ENCODE measurements at regions not wholly inside any gene's neighbourhood (a gene's known extent, or its start where the extent isn't known, plus 50 kb on each side); places are given as distances from the start of the nearest gene placed in this dataset.
"Not testable (repeated sequence)": the region's sequence is repeated elsewhere in the genome, so short reads cannot be mapped to it uniquely, and the experiment has no call there.

- DNase-seq (ENCODE audit: low spot score): no peak
- in situ Hi-C loops (cut with HindIII; ENCODE audit: low sequenced_read_pairs): no loop called here
Measured at GRCh38 chr11:45000918-45001317, 50.2 kb upstream of the TP53I11 start.

- in situ Hi-C loops (cut with HindIII; ENCODE audit: low sequenced_read_pairs): no loop called here
- no peak for DNase-seq (ENCODE audit: low spot score)
Measured at GRCh38 chr11:45001466-45002165, 50.9 kb upstream of the TP53I11 start.

DNA sequence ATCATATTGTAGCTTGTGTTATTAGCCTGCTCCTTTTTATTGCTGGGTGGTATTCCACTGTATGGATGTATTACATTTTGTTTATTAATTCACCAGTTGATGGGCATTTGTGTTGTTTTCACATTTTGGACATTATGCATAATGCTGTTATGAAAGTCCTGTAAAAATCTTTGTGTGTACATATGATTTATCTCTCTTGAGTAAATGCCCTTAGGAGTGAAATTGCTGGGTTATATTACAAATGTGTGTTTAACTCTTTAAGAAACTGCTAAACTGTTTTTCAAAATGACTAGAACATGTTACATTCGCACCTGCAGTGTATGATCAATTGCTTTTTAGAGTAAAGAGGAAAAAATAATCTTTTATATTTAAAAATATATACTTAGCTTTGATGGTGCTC, 54.4 kb upstream of the TP53I11 start:
- no peak for DNase-seq (ENCODE audit: low spot score)
- in situ Hi-C loops (cut with HindIII; ENCODE audit: low sequenced_read_pairs): no loop called here

DNA sequence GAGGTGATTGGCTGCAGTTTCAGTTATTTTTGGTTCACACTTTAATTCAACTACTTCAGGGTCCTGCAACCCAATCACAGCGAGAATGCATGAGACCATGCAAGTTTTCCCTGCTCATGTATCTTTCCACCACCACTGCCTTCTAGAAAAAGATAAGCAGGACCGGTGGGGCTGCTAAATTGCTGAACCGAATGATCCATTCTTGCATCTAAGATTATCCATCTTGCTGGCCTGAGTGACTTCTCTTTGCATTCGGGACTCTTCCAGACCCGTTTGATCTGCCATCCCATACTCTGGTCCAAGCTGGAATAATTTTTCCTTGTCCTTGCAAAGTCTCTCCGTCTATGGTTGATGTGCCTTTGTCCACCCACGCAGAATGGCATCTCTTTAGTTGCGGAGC, 56.3 kb upstream of the TP53I11 start:
- in situ Hi-C loops (cut with HindIII; ENCODE audit: low sequenced_read_pairs): no loop called here
- DNase-seq (ENCODE audit: low spot score): no peak

DNA sequence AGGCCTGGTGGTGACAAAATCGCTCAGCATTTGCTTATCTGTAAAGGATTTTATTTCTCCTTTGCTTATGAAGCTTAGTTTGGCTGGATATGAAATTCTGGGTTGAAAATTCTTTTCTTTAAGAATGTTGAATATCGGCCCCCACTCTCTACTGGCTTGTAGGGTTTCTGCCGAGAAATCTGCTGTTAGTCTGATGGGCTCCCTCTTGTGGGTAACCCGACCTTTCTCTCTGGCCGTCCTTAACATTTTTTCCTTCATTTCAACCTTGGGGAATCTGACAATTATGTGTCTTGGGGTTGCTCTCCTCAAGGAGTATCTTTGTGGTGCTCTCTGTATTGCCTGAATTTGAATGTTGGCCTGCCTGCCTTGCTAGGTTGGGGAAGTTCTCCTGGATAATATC, 65.3 kb upstream of the TP53I11 start:
- DNase-seq (ENCODE audit: low spot score); in situ Hi-C loops (cut with HindIII; ENCODE audit: low sequenced_read_pairs): not testable (repeated sequence)

GRCh38 chr11:45016446-45016845, 65.8 kb upstream of the TP53I11 start:
- in situ Hi-C loops (cut with HindIII; ENCODE audit: low sequenced_read_pairs); DNase-seq (ENCODE audit: low spot score): not testable (repeated sequence)

DNA sequence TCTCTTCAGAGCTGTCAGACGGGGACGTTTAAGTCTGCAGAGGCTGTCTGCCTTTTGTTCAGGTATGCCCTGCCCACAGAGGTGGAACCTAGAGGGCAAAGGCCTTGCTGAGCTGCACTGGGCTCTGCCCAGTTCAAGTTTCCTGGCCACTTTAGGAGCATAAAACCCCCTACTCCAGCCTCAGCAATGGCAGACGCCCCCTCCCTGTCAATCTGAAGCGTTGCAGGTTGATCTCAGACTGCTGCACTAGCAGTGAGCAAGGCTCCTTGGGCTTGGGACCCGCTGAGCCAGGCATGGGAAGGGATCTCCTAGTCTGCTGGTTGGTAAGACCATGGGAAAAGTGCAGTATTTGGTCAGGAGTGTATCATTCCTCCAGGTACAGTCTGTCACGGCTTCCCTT, 66.6 kb upstream of the TP53I11 start:
- DNase-seq (ENCODE audit: low spot score): no peak
- in situ Hi-C loops (cut with HindIII; ENCODE audit: low sequenced_read_pairs): no loop called here

GRCh38 chr11:45021001-45021400, 70.3 kb upstream of the TP53I11 start:
- DNase-seq (ENCODE audit: low spot score): no peak
- in situ Hi-C loops (cut with HindIII; ENCODE audit: low sequenced_read_pairs): no loop called here

GRCh38 chr11:45021692-45022141, 71.0 kb upstream of the TP53I11 start:
- in situ Hi-C loops (cut with HindIII; ENCODE audit: low sequenced_read_pairs): no loop called here
- DNase-seq (ENCODE audit: low spot score): peak; percentile 50

- DNase-seq (ENCODE audit: low spot score): peak; percentile 44
- in situ Hi-C loops (cut with HindIII; ENCODE audit: low sequenced_read_pairs): no loop called here
Measured at GRCh38 chr11:45022294-45023064, 71.8 kb upstream of the TP53I11 start.

- DNase-seq (ENCODE audit: low spot score): no peak
- in situ Hi-C loops (cut with HindIII; ENCODE audit: low sequenced_read_pairs): no loop called here
Measured at GRCh38 chr11:45023065-45023365, 72.3 kb upstream of the TP53I11 start.

DNA sequence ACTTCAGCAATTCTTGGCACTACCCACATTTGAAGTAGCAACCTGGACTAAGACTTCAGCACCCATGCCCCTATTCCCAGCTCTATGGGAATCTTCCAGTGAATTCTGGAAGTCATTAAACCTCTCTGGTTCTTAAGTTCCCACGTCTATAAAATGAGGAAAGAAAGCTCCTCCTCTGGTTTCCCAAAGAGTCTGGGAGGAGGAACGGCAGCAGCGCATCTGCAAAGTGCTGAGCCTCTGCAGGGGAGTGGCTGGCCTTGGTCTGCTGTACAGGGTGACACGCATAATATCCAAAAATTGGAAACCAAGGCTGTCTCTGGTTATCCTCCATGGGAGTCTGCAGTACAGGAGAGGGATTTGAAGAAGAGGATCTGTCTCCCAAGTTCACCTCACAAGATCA, 73.6 kb upstream of the TP53I11 start:
- in situ Hi-C loops (cut with HindIII; ENCODE audit: low sequenced_read_pairs): no loop called here

GRCh38 chr11:45024846-45025588, 74.3 kb upstream of the TP53I11 start:
- in situ Hi-C loops (cut with HindIII; ENCODE audit: low sequenced_read_pairs): no loop called here
- no peak for DNase-seq (ENCODE audit: low spot score)

More for the DNA sequence above, 73.6 kb upstream of the TP53I11 start:
- DNase-seq (ENCODE audit: low spot score): no peak

- DNase-seq (ENCODE audit: low spot score): peak; percentile 11
- in situ Hi-C loops (cut with HindIII; ENCODE audit: low sequenced_read_pairs): no loop called here
Measured at GRCh38 chr11:45025716-45026492, 75.2 kb upstream of the TP53I11 start.

- DNase-seq (ENCODE audit: low spot score): peak; percentile 62
- in situ Hi-C loops (cut with HindIII; ENCODE audit: low sequenced_read_pairs): no loop called here
Measured at GRCh38 chr11:45026835-45027234, 76.2 kb upstream of the TP53I11 start.

DNA sequence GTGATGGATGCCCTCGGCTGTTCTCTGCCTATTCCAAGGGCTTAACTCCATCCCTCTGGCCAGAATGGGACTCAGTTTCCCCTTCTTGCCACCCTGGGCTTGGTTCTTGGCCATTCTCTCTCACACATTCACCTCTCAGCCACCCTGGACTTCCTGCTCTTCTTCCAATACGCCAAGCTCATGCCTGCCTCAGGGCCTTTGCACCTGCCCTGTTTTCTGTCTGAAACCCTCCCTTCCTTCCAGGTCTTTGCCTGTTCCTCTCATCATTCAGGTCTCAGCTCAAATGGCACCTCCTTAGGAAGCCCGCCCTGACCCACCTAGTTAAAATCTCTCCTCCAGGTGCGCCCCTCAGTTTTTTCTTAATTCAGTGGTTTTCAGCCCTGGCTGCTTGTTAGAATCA, 76.6 kb upstream of the TP53I11 start:
- DNase-seq (ENCODE audit: low spot score): no peak
- in situ Hi-C loops (cut with HindIII; ENCODE audit: low sequenced_read_pairs): no loop called here

GRCh38 chr11:45028911-45029682, 78.4 kb upstream of the TP53I11 start:
- DNase-seq (ENCODE audit: low spot score): no peak
- in situ Hi-C loops (cut with HindIII; ENCODE audit: low sequenced_read_pairs): no loop called here

GRCh38 chr11:45030778-45031177, 80.1 kb upstream of the TP53I11 start:
- no peak for DNase-seq (ENCODE audit: low spot score)
- in situ Hi-C loops (cut with HindIII; ENCODE audit: low sequenced_read_pairs): no loop called here

All from G401 (cell line).